Karpas-422 (cell line): ENCODE measurements at regions not wholly inside any gene's neighbourhood (a gene's known extent, or its start where the extent isn't known, plus 50 kb on each side); places are given as distances from the start of the nearest gene placed in this dataset.

Source experiments
- DNase-seq: peaks from one replicate; pipeline ENCODE4 v3.0.0-alpha.2; 2015
- H2AFZ ChIP-seq: fragments of 200-600 bp; sonication (generic); 2 replicates; pipeline ENCODE4 v1.6.1; 2014; ENCODE audit warnings: antibody characterized with exemption, low read length, mixed read lengths
- H3K27ac ChIP-seq: fragments of 200-600 bp; sonication (generic); 2 replicates; pipeline ENCODE4 v1.5.1; 2014; ENCODE audit warnings: mild to moderate bottlenecking, low read length, moderate library complexity
- H3K27me3 ChIP-seq: fragments of 200-600 bp; sonication (generic); 2 replicates; pipeline ENCODE4 v1.6.1; 2014; ENCODE audit warnings: low read length, mixed read lengths
- H3K36me3 ChIP-seq: fragments of 200-600 bp; sonication (generic); 2 replicates; pipeline ENCODE4 v1.6.1; 2014; ENCODE audit warnings: low read length, mixed read lengths; ENCODE audit not compliant: insufficient read depth
- H3K4me1 ChIP-seq: fragments of 200-600 bp; sonication (generic); 2 replicates; pipeline ENCODE4 v1.6.1; 2014; ENCODE audit warnings: mild to moderate bottlenecking, low read length, mixed read lengths
- H3K4me2 ChIP-seq: fragments of 200-600 bp; sonication (generic); 2 replicates; pipeline ENCODE4 v1.6.1; 2014; ENCODE audit warnings: low read length, low read depth, mild to moderate bottlenecking; ENCODE audit not compliant: poor library complexity, severe bottlenecking
- H3K4me3 ChIP-seq: fragments of 200-600 bp; sonication (generic); 2 replicates; pipeline ENCODE4 v1.5.1; 2014; ENCODE audit warnings: mild to moderate bottlenecking, antibody characterized with exemption, low read length, mixed read lengths
- H3K79me2 ChIP-seq: fragments of 200-600 bp; sonication (generic); 2 replicates; pipeline ENCODE4 v1.6.1; 2014; ENCODE audit warnings: mild to moderate bottlenecking, low read length, mixed read lengths
- H3K9ac ChIP-seq: fragments of 200-600 bp; sonication (generic); 2 replicates; pipeline ENCODE4 v1.6.0; 2014; ENCODE audit warnings: low read length
- H3K9me2 ChIP-seq: fragments of 200-600 bp; sonication (generic), shearing (Covaris generic); replicated peaks from 2 replicates; pipeline ENCODE4 v1.6.0; 2014; ENCODE audit warnings: mild to moderate bottlenecking, low read length, moderate library complexity; ENCODE audit not compliant: insufficient read depth
- H3K9me3 ChIP-seq: fragments of 300-700, 200-600 bp; sonication (generic); 2 replicates; pipeline ENCODE4 v1.6.1; 2014; ENCODE audit warnings: low read length, mixed read lengths
- H4K20me1 ChIP-seq: fragments of 200-600 bp; sonication (generic); 2 replicates; pipeline ENCODE4 v1.6.1; 2014; ENCODE audit warnings: mild to moderate bottlenecking, antibody characterized with exemption, low read length, low read depth; ENCODE audit not compliant: insufficient read depth

- H3K4me3 ChIP-seq = no peak overlapping the region
- H3K36me3 ChIP-seq = no peaks in the 10 kb centered on the region
- H3K27me3 ChIP-seq = no peaks in the 10 kb centered on the region
- H3K27ac ChIP-seq = no peak overlapping the region
- no peaks in the 10 kb centered on the region for H3K9me2 ChIP-seq
- H3K4me2 ChIP-seq = no peak overlapping the region
- DNase-seq = no peak
- peaks cover 59% of the 10 kb centered on the region for H3K9me3 ChIP-seq
- H3K4me1 ChIP-seq = no peaks in the 10 kb centered on the region
- no peak overlapping the region for H2AFZ ChIP-seq
- H3K9ac ChIP-seq = no peak overlapping the region
- no peaks in the 10 kb centered on the region for H4K20me1 ChIP-seq
- H3K79me2 ChIP-seq = no peaks in the 10 kb centered on the region
These were observed 334.5 kb upstream of the CDH2 start for GRCh38 chr18:28511413-28511821.

- no peak overlapping the region for H2AFZ ChIP-seq
- H3K4me2 ChIP-seq = no peak overlapping the region
- no peaks in the 10 kb centered on the region for H3K79me2 ChIP-seq
- no peaks in the 10 kb centered on the region for H3K27me3 ChIP-seq
- no peaks in the 10 kb centered on the region for H3K9me2 ChIP-seq
- no peaks in the 10 kb centered on the region for H4K20me1 ChIP-seq
- no peaks in the 10 kb centered on the region for H3K36me3 ChIP-seq
- peaks cover 62% of the 10 kb centered on the region for H3K9me3 ChIP-seq
- H3K4me1 ChIP-seq = no peaks in the 10 kb centered on the region
- H3K4me3 ChIP-seq = no peak overlapping the region
- H3K9ac ChIP-seq = no peak overlapping the region
- no peak for DNase-seq
- no peak overlapping the region for H3K27ac ChIP-seq
These were observed 333.3 kb upstream of the CDH2 start for GRCh38 chr18:28510210-28510609.

GRCh38 chr18:28504066-28504465, 327.1 kb upstream of the CDH2 start:
- DNase-seq = no peak
- Histone ChIP-seq H3K27ac (no peak overlapping the region), H3K79me2 (no peaks in the 10 kb centered on the region), H3K9me2 (no peaks in the 10 kb centered on the region), H3K36me3 (no peaks in the 10 kb centered on the region), H3K4me2 (no peak overlapping the region), H3K4me1 (no peaks in the 10 kb centered on the region), H4K20me1 (no peaks in the 10 kb centered on the region), H2AFZ (no peak overlapping the region; the same call in 1 of the 2 replicates), H3K27me3 (no peaks in the 10 kb centered on the region), H3K9me3 (peaks cover 35% of the 10 kb centered on the region), H3K4me3 (no peak overlapping the region), H3K9ac (no peak overlapping the region)

- no peak for DNase-seq
- H3K9me3 ChIP-seq = peaks cover 11% of the 10 kb centered on the region
- H3K4me1 ChIP-seq = no peaks in the 10 kb centered on the region
- H2AFZ ChIP-seq = no peak overlapping the region
- no peak overlapping the region for H3K27ac ChIP-seq
- H3K9ac ChIP-seq = no peak overlapping the region
- H4K20me1 ChIP-seq = no peaks in the 10 kb centered on the region
- H3K4me3 ChIP-seq = no peak overlapping the region
- no peak overlapping the region for H3K4me2 ChIP-seq
- H3K79me2 ChIP-seq = no peaks in the 10 kb centered on the region
- 0 out of 2 replicates have a peak, but pooled peaks cover 3% of the 10 kb centered on the region for H3K9me2 ChIP-seq
- no peaks in the 10 kb centered on the region for H3K36me3 ChIP-seq
- H3K27me3 ChIP-seq = no peaks in the 10 kb centered on the region
These were observed 317.2 kb upstream of the CDH2 start for GRCh38 chr18:28494151-28494550.

- no peak overlapping the region for H3K9ac ChIP-seq
- DNase-seq = no peak
These were observed 309.0 kb upstream of the CDH2 start for GRCh38 chr18:28485918-28486317.

GRCh38 chr18:28485210-28485801, 308.4 kb upstream of the CDH2 start:
- peaks cover 40% of the 10 kb centered on the region for H3K9me3 ChIP-seq
- no peak overlapping the region for H3K9ac ChIP-seq
- H3K4me3 ChIP-seq = no peak overlapping the region
- H3K4me2 ChIP-seq = no peak overlapping the region
- H4K20me1 ChIP-seq = no peaks in the 10 kb centered on the region
- H2AFZ ChIP-seq = no peak overlapping the region
- no peaks in the 10 kb centered on the region for H3K9me2 ChIP-seq
- H3K27me3 ChIP-seq = no peaks in the 10 kb centered on the region
- no peaks in the 10 kb centered on the region for H3K79me2 ChIP-seq
- H3K27ac ChIP-seq = no peak overlapping the region
- no peaks in the 10 kb centered on the region for H3K36me3 ChIP-seq
- H3K4me1 ChIP-seq = no peaks in the 10 kb centered on the region
- DNase-seq = no peak

More at GRCh38 chr18:28485918-28486317, 309.0 kb upstream of the CDH2 start:
- Histone ChIP-seq H3K4me1 (no peaks in the 10 kb centered on the region), H3K4me2 (no peak overlapping the region), H3K9me3 (peaks cover 37% of the 10 kb centered on the region), H3K79me2 (no peaks in the 10 kb centered on the region), H3K4me3 (no peak overlapping the region), H3K9me2 (no peaks in the 10 kb centered on the region), H3K36me3 (no peaks in the 10 kb centered on the region), H3K27ac (no peak overlapping the region), H2AFZ (no peak overlapping the region), H3K27me3 (no peaks in the 10 kb centered on the region), H4K20me1 (no peaks in the 10 kb centered on the region)

GRCh38 chr18:28478531-28478930, 301.6 kb upstream of the CDH2 start:
- H3K4me3 ChIP-seq = no peak overlapping the region
- peaks cover 38% of the 10 kb centered on the region for H3K9me3 ChIP-seq
- H3K27ac ChIP-seq = no peak overlapping the region
- H3K79me2 ChIP-seq = no peaks in the 10 kb centered on the region
- no peak overlapping the region for H3K9ac ChIP-seq
- DNase-seq = no peak
- H3K9me2 ChIP-seq = no peaks in the 10 kb centered on the region
- H3K4me2 ChIP-seq = no peak overlapping the region
- H3K36me3 ChIP-seq = no peaks in the 10 kb centered on the region
- H4K20me1 ChIP-seq = no peaks in the 10 kb centered on the region
- H2AFZ ChIP-seq = no peak overlapping the region
- no peaks in the 10 kb centered on the region for H3K4me1 ChIP-seq
- H3K27me3 ChIP-seq = no peaks in the 10 kb centered on the region

GRCh38 chr18:28476302-28476701, 299.4 kb upstream of the CDH2 start:
- Histone ChIP-seq H2AFZ (no peak overlapping the region), H3K9me2 (no peaks in the 10 kb centered on the region), H3K4me2 (no peak overlapping the region), H3K9ac (no peak overlapping the region), H3K36me3 (no peaks in the 10 kb centered on the region), H3K4me1 (no peaks in the 10 kb centered on the region), H3K27ac (no peak overlapping the region), H3K9me3 (peaks cover 31% of the 10 kb centered on the region), H3K79me2 (no peaks in the 10 kb centered on the region), H3K27me3 (no peaks in the 10 kb centered on the region), H4K20me1 (no peaks in the 10 kb centered on the region), H3K4me3 (no peak overlapping the region)
- no peak for DNase-seq
